Ishikawa (cell line): ENCODE measurements at regions not wholly inside any gene's neighbourhood (a gene's known extent, or its start where the extent isn't known, plus 50 kb on each side); places are given as distances from the start of the nearest gene placed in this dataset.

Experiments
- CEBPB ChIP-seq: IDR thresholded peaks from 2 replicates; pipeline ENCODE4 v1.6.1; 2012
- CREB1 ChIP-seq: IDR thresholded peaks from 2 replicates; pipeline ENCODE4 v1.6.1; 2012; ENCODE audit warnings: low read depth
- EP300 ChIP-seq: IDR thresholded peaks from 2 replicates; pipeline ENCODE4 v1.6.1; 2012; ENCODE audit warnings: borderline replicate concordance
- FOXM1 ChIP-seq: IDR thresholded peaks from 2 replicates; pipeline ENCODE4 v1.6.1; 2012; ENCODE audit warnings: low read depth, borderline replicate concordance
- RAD21 ChIP-seq: IDR thresholded peaks from 2 replicates; pipeline ENCODE4 v1.6.1; 2012; ENCODE audit warnings: low read depth
- TAF1 ChIP-seq: IDR thresholded peaks from 2 replicates; pipeline ENCODE4 v1.6.1; 2012; ENCODE audit warnings: low read depth, mild to moderate bottlenecking
- TEAD4 ChIP-seq: IDR thresholded peaks from 2 replicates; pipeline ENCODE4 v1.6.1; 2012
- USF1 ChIP-seq: IDR thresholded peaks from 2 replicates; pipeline ENCODE4 v1.6.1; 2012
- YY1 ChIP-seq: IDR thresholded peaks from 2 replicates; pipeline ENCODE4 v1.6.1; 2012; ENCODE audit warnings: low read depth
- ZBTB7A ChIP-seq: IDR thresholded peaks from 2 replicates; pipeline ENCODE4 v1.6.1; 2012; ENCODE audit warnings: low read depth
- TF ChIP-seq, protein P1 (sequence below): IDR thresholded peaks from 2 replicates; pipeline ENCODE4 v1.6.1; 2012; ENCODE audit warnings: low read depth, mild to moderate bottlenecking
- TF ChIP-seq, protein P2 (sequence below): IDR thresholded peaks from 2 replicates; pipeline ENCODE4 v1.6.1; 2012

DNA sequence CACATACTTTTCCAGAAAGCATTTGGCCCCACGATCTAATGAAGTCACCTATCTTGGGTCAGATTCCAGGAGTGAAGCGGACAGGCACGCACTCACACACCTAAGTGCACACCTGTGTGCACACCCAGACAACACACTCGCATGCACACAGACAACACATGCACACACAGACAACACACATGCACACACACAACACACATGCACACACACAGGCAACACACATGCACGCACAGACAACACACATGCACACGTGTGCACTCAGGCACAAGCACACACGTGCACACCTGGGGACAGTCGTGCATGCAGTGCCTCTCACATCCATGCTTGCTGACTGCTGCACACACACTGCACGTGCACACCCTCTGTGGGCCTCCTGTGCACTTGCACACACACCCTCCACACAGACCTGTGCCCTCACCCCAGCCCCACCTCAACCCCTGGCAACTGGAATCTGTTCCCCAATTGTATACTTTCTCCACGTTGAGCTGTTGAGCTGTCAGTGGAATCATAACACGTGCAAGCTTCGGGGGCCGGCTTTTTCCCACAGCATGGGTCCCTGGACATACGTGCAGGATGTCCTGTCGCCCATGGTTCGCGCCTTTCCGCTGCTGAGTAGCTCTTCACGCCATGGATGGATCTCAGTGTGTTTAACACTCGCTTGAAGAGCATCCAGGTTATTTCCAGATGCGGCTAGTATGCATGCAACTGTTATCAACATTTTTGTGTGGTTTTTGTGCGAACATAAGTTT lies 55.3 kb upstream of the CFAP46 start:
- TF ChIP-seq EP300 (no peak), TEAD4 (no peak), FOXM1 (no peak), TAF1 (no peak), RAD21 (no peak), CREB1 (no peak), YY1 (no peak), USF1 (no peak), CEBPB (no peak), ZBTB7A (no peak)
- TF ChIP-seq, protein P1, sequence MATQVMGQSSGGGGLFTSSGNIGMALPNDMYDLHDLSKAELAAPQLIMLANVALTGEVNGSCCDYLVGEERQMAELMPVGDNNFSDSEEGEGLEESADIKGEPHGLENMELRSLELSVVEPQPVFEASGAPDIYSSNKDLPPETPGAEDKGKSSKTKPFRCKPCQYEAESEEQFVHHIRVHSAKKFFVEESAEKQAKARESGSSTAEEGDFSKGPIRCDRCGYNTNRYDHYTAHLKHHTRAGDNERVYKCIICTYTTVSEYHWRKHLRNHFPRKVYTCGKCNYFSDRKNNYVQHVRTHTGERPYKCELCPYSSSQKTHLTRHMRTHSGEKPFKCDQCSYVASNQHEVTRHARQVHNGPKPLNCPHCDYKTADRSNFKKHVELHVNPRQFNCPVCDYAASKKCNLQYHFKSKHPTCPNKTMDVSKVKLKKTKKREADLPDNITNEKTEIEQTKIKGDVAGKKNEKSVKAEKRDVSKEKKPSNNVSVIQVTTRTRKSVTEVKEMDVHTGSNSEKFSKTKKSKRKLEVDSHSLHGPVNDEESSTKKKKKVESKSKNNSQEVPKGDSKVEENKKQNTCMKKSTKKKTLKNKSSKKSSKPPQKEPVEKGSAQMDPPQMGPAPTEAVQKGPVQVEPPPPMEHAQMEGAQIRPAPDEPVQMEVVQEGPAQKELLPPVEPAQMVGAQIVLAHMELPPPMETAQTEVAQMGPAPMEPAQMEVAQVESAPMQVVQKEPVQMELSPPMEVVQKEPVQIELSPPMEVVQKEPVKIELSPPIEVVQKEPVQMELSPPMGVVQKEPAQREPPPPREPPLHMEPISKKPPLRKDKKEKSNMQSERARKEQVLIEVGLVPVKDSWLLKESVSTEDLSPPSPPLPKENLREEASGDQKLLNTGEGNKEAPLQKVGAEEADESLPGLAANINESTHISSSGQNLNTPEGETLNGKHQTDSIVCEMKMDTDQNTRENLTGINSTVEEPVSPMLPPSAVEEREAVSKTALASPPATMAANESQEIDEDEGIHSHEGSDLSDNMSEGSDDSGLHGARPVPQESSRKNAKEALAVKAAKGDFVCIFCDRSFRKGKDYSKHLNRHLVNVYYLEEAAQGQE: no peak
- TF ChIP-seq, protein P2, sequence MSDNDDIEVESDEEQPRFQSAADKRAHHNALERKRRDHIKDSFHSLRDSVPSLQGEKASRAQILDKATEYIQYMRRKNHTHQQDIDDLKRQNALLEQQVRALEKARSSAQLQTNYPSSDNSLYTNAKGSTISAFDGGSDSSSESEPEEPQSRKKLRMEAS: no peak
